ENCODE measurements at regions not wholly inside any gene's neighbourhood (a gene's known extent, or its start where the extent isn't known, plus 50 kb on each side); places are given as distances from the start of the nearest gene placed in this dataset.

GRCh38 chr6:132932588-132932987, 118.2 kb downstream of the RPS12 start:
- H3K4me3 ChIP-seq (ENCODE audit: low read length), result no peak overlapping the region
- H3K4me1 ChIP-seq (ENCODE audit: low read length), result no peaks in the 10 kb centered on the region
- H3K27me3 ChIP-seq (replicated peaks; ENCODE audit: insufficient read depth, low read length), result no peaks in the 10 kb centered on the region
- H3K9ac ChIP-seq (ENCODE audit: low read length), result no peak overlapping the region
- H3K9me2 ChIP-seq (replicated peaks; ENCODE audit: insufficient read depth, low read length), result no peaks in the 10 kb centered on the region
- DNase-seq, result no peak
- no peaks in the 10 kb centered on the region for H3K36me3 ChIP-seq (replicated peaks; ENCODE audit: insufficient read depth, low read length)
- no peak overlapping the region for H2AFZ ChIP-seq (ENCODE audit: low read length)
- no peaks in the 10 kb centered on the region for H3F3A ChIP-seq (ENCODE audit: insufficient read depth, low read length)
- no peaks in the 10 kb centered on the region for H3K79me2 ChIP-seq (ENCODE audit: low read length)
- no peak overlapping the region for H3K27ac ChIP-seq (ENCODE audit: low read length)
- TF ChIP-seq EZH2phosphoT487 (IDR thresholded peaks at IDR 0.05; ENCODE audit: low read length), result no peak
- no peak for TF ChIP-seq CTCF (IDR thresholded peaks at IDR 0.05; ENCODE audit: low read length)
- TF ChIP-seq EZH2 (optimal IDR thresholded peaks at IDR 0.05; ENCODE audit: low read depth, low read length), result no peak
- no peak overlapping the region for H3K4me2 ChIP-seq (ENCODE audit: low read depth, low read length)
- H4K20me1 ChIP-seq (ENCODE audit: insufficient read depth, low read length), result no peaks in the 10 kb centered on the region
- no peaks in the 10 kb centered on the region for H3K9me3 ChIP-seq (replicated peaks; ENCODE audit: insufficient read depth, low read length)

GRCh38 chr6:132933090-132933489, 118.7 kb downstream of the RPS12 start:
- Histone ChIP-seq H3K9me2 (replicated peaks; ENCODE audit: insufficient read depth, low read length) (no peaks in the 10 kb centered on the region), H3K9ac (ENCODE audit: low read length) (no peak overlapping the region), H3K27ac (ENCODE audit: low read length) (no peak overlapping the region), H2AFZ (ENCODE audit: low read length) (no peak overlapping the region), H3K9me3 (replicated peaks; ENCODE audit: insufficient read depth, low read length) (no peaks in the 10 kb centered on the region), H3K4me3 (ENCODE audit: low read length) (no peak overlapping the region), H3K36me3 (replicated peaks; ENCODE audit: insufficient read depth, low read length) (no peaks in the 10 kb centered on the region), H4K20me1 (ENCODE audit: insufficient read depth, low read length) (no peaks in the 10 kb centered on the region), H3K27me3 (replicated peaks; ENCODE audit: insufficient read depth, low read length) (no peaks in the 10 kb centered on the region), H3K79me2 (ENCODE audit: low read length) (no peaks in the 10 kb centered on the region), H3F3A (ENCODE audit: insufficient read depth, low read length) (no peaks in the 10 kb centered on the region), H3K4me1 (ENCODE audit: low read length) (no peaks in the 10 kb centered on the region), H3K4me2 (ENCODE audit: low read depth, low read length) (no peak overlapping the region)
- DNase-seq, result no peak
- no peak for TF ChIP-seq CTCF (IDR thresholded peaks at IDR 0.05; ENCODE audit: low read length)

- no peaks in the 10 kb centered on the region for H3K4me1 ChIP-seq (ENCODE audit: low read length)
- H3K79me2 ChIP-seq (ENCODE audit: low read length), result no peaks in the 10 kb centered on the region
- no peak for DNase-seq
- no peak overlapping the region for H3K27ac ChIP-seq (ENCODE audit: low read length)
- no peaks in the 10 kb centered on the region for H3K27me3 ChIP-seq (replicated peaks; ENCODE audit: insufficient read depth, low read length)
- no peak overlapping the region for H3K4me3 ChIP-seq (ENCODE audit: low read length)
- no peaks in the 10 kb centered on the region for H4K20me1 ChIP-seq (ENCODE audit: insufficient read depth, low read length)
- no peaks in the 10 kb centered on the region for H3K9me2 ChIP-seq (replicated peaks; ENCODE audit: insufficient read depth, low read length)
- H2AFZ ChIP-seq (ENCODE audit: low read length), result no peak overlapping the region
- no peaks in the 10 kb centered on the region for H3F3A ChIP-seq (ENCODE audit: insufficient read depth, low read length)
- TF ChIP-seq EZH2phosphoT487 (IDR thresholded peaks at IDR 0.05; ENCODE audit: low read length) (no peak), EZH2 (optimal IDR thresholded peaks at IDR 0.05; ENCODE audit: low read depth, low read length) (no peak), CTCF (IDR thresholded peaks at IDR 0.05; ENCODE audit: low read length) (no peak)
- no peaks in the 10 kb centered on the region for H3K36me3 ChIP-seq (replicated peaks; ENCODE audit: insufficient read depth, low read length)
- no peak overlapping the region for H3K4me2 ChIP-seq (ENCODE audit: low read depth, low read length)
- H3K9ac ChIP-seq (ENCODE audit: low read length), result no peak overlapping the region
- no peaks in the 10 kb centered on the region for H3K9me3 ChIP-seq (replicated peaks; ENCODE audit: insufficient read depth, low read length)
Measured at GRCh38 chr6:132934496-132934895, 120.1 kb downstream of the RPS12 start.

- Histone ChIP-seq H3K79me2 (ENCODE audit: low read length) (no peaks in the 10 kb centered on the region), H3K4me2 (ENCODE audit: low read depth, low read length) (no peak overlapping the region), H3K4me3 (ENCODE audit: low read length) (no peak overlapping the region), H3F3A (ENCODE audit: insufficient read depth, low read length) (no peaks in the 10 kb centered on the region), H3K27ac (ENCODE audit: low read length) (no peak overlapping the region), H3K36me3 (replicated peaks; ENCODE audit: insufficient read depth, low read length) (no peaks in the 10 kb centered on the region), H3K27me3 (replicated peaks; ENCODE audit: insufficient read depth, low read length) (no peaks in the 10 kb centered on the region), H4K20me1 (ENCODE audit: insufficient read depth, low read length) (no peaks in the 10 kb centered on the region), H3K9me2 (replicated peaks; ENCODE audit: insufficient read depth, low read length) (no peaks in the 10 kb centered on the region), H3K9me3 (replicated peaks; ENCODE audit: insufficient read depth, low read length) (no peaks in the 10 kb centered on the region), H2AFZ (ENCODE audit: low read length) (no peak overlapping the region), H3K9ac (ENCODE audit: low read length) (no peak overlapping the region), H3K4me1 (ENCODE audit: low read length) (no peaks in the 10 kb centered on the region)
- DNase-seq, result no peak
- TF ChIP-seq CTCF (IDR thresholded peaks at IDR 0.05; ENCODE audit: low read length) (no peak), EZH2phosphoT487 (IDR thresholded peaks at IDR 0.05; ENCODE audit: low read length) (no peak), EZH2 (optimal IDR thresholded peaks at IDR 0.05; ENCODE audit: low read depth, low read length) (no peak)
Measured at GRCh38 chr6:132936646-132937045, 122.3 kb downstream of the RPS12 start.
